Breast epithelium (tissue), 3 donors: ENCODE measurements at regions not wholly inside any gene's neighbourhood (a gene's known extent, or its start where the extent isn't known, plus 50 kb on each side); places are given as distances from the start of the nearest gene placed in this dataset.

Source experiments
- CTCF ChIP-seq, 3 donors: fragments of 450-650 bp; IDR thresholded peaks; one replicate each; pipeline ENCODE4 v1.5.1; 2016 to 2017; ENCODE audit warnings: antibody characterized with exemption in 3 of 3, mild to moderate bottlenecking in 3 of 3, moderate library complexity in 3 of 3
- POLR2A ChIP-seq: fragments of 450-650 bp; IDR thresholded peaks from one replicate; pipeline ENCODE4 v1.6.1; 2016; ENCODE audit warnings: antibody characterized with exemption, mild to moderate bottlenecking, moderate library complexity
- POLR2AphosphoS5 ChIP-seq, 3 donors: sonication (generic); formaldehyde crosslinking; IDR thresholded peaks; one replicate each; pipeline ENCODE4 v1.6.1; 2017; ENCODE audit warnings: antibody characterized with exemption in 3 of 3

GRCh38 chr15:77831986-77832385 lies 199.3 kb upstream of the LINGO1 start:
- TF ChIP-seq CTCF (IDR thresholded peaks at IDR 0.05) = no peak
- TF ChIP-seq POLR2AphosphoS5 (IDR thresholded peaks at IDR 0.05) = no peak
- no peak for TF ChIP-seq POLR2A
